Stimulated activated CD4-positive, alpha-beta T cell treated with anti-CD3 and anti-CD28 coated beads, Interleukin-2, amount 100 ng/mL, for 24 hours (primary cell): ENCODE measurements at regions not wholly inside any gene's neighbourhood (a gene's known extent, or its start where the extent isn't known, plus 50 kb on each side); places are given as distances from the start of the nearest gene placed in this dataset.

Experiments used
- DNase-seq, 2 donors: peaks; one replicate each; pipeline ENCODE4 v3.0.0-alpha.2; 2020

- no peak for DNase-seq
Measured at GRCh38 chr14:94682061-94682516, 69.9 kb downstream of the SERPINA3 start.

GRCh38 chr14:94681300-94682060 is 69.3 kb downstream of the SERPINA3 start:
- DNase-seq: peak in 1 of 2 donors; percentile 6

- no peak for DNase-seq
Measured at GRCh38 chr14:94680862-94681288, 68.7 kb downstream of the SERPINA3 start.

GRCh38 chr14:94679937-94680861 is 68.0 kb downstream of the SERPINA3 start:
- DNase-seq: no peak

- no peak for DNase-seq
Measured at GRCh38 chr14:94679106-94679810, 67.1 kb downstream of the SERPINA3 start.

DNA sequence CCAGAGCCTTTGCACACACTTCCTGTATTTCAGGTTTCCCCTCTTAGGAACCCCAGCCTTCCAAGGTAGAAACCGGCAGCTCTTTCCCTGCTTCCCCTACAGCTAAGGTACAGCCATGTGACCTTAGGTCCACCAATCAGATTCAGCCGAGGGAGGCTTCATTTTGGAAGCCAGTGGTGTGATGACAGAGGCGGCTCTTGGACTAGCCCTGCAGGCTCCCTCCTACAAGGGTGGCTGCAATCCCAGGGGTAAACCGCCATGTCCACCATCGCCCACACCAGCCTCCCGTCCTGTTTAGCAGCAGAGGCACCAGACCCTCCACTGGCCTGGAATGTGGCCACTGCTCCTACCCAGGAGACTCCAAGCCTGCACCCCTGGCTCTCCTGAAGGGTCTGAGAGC is 65.6 kb downstream of the SERPINA3 start:
- no peak for DNase-seq

DNA sequence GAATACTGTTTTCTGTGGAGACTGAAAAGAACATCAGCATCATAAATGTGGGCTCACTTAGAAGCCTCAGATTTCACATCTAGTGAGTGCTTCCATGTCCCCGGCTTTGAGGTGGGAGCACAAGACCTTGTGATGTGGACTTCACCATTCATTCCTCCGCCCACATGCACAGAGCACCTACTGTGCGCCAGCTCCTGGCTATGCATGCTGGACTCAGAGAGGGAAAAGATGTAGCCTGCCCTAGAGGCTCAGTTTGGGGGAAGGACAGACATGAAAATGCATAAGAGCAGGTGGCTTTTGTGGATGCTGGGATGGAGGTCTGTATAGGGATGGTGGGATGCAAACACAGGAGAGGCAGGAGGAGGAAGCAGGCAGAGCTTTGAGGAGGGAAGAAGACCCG is 65.0 kb downstream of the SERPINA3 start:
- DNase-seq: peak in 1 of 2 donors; percentile 11

DNA sequence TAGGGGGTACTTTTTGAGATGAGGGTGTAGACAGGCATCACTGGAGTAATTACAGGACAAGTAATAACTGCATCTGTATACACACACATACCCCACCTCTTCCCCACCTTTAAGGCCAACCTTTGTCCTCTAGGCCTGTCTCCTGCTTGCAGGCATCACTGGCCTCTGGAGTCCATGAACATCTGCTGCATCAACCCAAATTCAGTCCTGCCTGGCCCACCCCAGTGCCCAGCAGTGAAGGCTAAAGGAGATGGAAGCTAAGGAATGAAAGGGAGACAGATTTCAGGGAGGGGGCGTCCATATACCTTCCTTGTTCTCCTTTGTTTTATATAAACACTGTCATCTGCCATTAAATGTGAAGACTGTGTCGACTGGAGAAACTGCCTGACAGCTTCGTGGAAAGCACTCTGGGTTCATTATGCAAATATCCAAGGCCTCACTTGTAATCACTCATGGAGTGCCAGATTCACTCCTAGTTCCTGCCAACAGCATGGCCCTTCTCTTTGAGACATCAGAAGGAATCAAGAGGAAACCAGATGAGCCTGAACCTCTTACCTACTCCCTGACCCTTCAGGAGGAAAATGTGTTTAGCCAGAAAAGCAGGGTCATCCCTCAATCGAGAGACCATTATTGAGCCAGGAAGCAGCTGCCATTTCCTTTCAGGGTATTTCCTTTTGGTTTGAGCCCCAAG is 64.4 kb downstream of the SERPINA3 start:
- no peak for DNase-seq

- DNase-seq: peak in 1 of 2 donors; percentile 2
Measured at GRCh38 chr14:94675036-94675435, 62.8 kb downstream of the SERPINA3 start.

GRCh38 chr14:94673781-94674231 is 61.6 kb downstream of the SERPINA3 start:
- no peak for DNase-seq
